HepG2 (cell line): ENCODE measurements at regions not wholly inside any gene's neighbourhood (a gene's known extent, or its start where the extent isn't known, plus 50 kb on each side); places are given as distances from the start of the nearest gene placed in this dataset.

ENCODE experiments used
- FOXA3 ChIP-seq: IDR thresholded peaks from 2 replicates; pipeline ENCODE4 v1.6.1; 2016; ENCODE audit warnings: missing genetic modification reagents, missing compliant biosample characterization
- MTF2 ChIP-seq: sonication (generic); formaldehyde crosslinking; IDR thresholded peaks from 2 replicates; pipeline ENCODE4 v1.5.0; 2020; ENCODE audit warnings: missing genetic modification reagents, borderline replicate concordance
- POLR2A ChIP-seq, 2 experiments: IDR thresholded peaks; 2 replicates each; pipeline ENCODE4 v1.6.1; 2011; ENCODE audit warnings: low read depth in 2 of 2, low read length in 2 of 2, mild to moderate bottlenecking in 1 of 2, moderate library complexity in 1 of 2; ENCODE audit not compliant: insufficient read depth in 1 of 2
- RFX5 ChIP-seq: IDR thresholded peaks from 2 replicates; pipeline ENCODE4 v1.6.1; 2011; ENCODE audit warnings: low read depth, low read length, improper control_type of control experiment
- RNF219 ChIP-seq: sonication (generic); formaldehyde crosslinking; IDR thresholded peaks from 2 replicates; pipeline ENCODE4 v1.5.0; 2020; ENCODE audit warnings: mild to moderate bottlenecking, missing genetic modification reagents
- SNAPC5 ChIP-seq: sonication (generic); formaldehyde crosslinking; IDR thresholded peaks from 2 replicates; pipeline ENCODE4 v1.8.1; 2023; ENCODE audit warnings: mild to moderate bottlenecking, missing genetic modification reagents, borderline replicate concordance
- TRAFD1 ChIP-seq: sonication (generic); formaldehyde crosslinking; IDR thresholded peaks from 2 replicates; pipeline ENCODE4 v1.5.1; 2020; ENCODE audit warnings: missing genetic modification reagents, mild to moderate bottlenecking, borderline replicate concordance
- ZBTB34 ChIP-seq: sonication (generic); formaldehyde crosslinking; IDR thresholded peaks from 2 replicates; pipeline ENCODE4 v1.8.0; 2022; ENCODE audit warnings: mild to moderate bottlenecking, missing genetic modification reagents
- ZNF530 ChIP-seq: sonication (generic); formaldehyde crosslinking; IDR thresholded peaks from 2 replicates; pipeline ENCODE4 v1.5.0; 2020; ENCODE audit warnings: low read depth, mild to moderate bottlenecking, missing genetic modification reagents
- ZNF639 ChIP-seq: conservative IDR thresholded peaks from 2 replicates; pipeline ENCODE4 v1.6.1; 2018; ENCODE audit warnings: missing genetic modification reagents

- TF ChIP-seq FOXA3 (CRISPR knock-in tag), result no peak
- TF ChIP-seq ZNF639 (CRISPR knock-in tag), result no peak
- TF ChIP-seq RFX5, result no peak
- TF ChIP-seq ZNF530, result no peak
- no peak for TF ChIP-seq MTF2 (CRISPR knock-in tag)
- no peak for TF ChIP-seq POLR2A (IDR thresholded peaks at IDR 0.05; ENCODE audit: insufficient read depth in 1 of 2, low read depth in 2 of 2, low read length in 2 of 2)
- TF ChIP-seq SNAPC5 (CRISPR knock-in tag), result no peak
- no peak for TF ChIP-seq TRAFD1 (CRISPR knock-in tag)
- no peak for TF ChIP-seq RNF219
- no peak for TF ChIP-seq ZBTB34
Measured at GRCh38 chr6:169908403-169908933, 157.0 kb downstream of the ERMARD start.
